Osteoblast (primary cell): ENCODE measurements at regions not wholly inside any gene's neighbourhood (a gene's known extent, or its start where the extent isn't known, plus 50 kb on each side); places are given as distances from the start of the nearest gene placed in this dataset.
"Not testable (repeated sequence)": the region's sequence is repeated elsewhere in the genome, so short reads cannot be mapped to it uniquely, and the experiment has no call there.

Experiments used
- DNase-seq: peaks from one replicate; pipeline ENCODE4 v3.0.0; 2011; ENCODE audit warnings: low spot score, mixed read lengths; ENCODE audit not compliant: insufficient read length; ENCODE audit errors: missing footprints
- H2AFZ ChIP-seq: 2 replicates; pipeline ENCODE4 v1.6.0; 2011; ENCODE audit warnings: mild to moderate bottlenecking, low read length
- H3K27ac ChIP-seq: 2 replicates; pipeline ENCODE4 v1.5.1; 2011; ENCODE audit warnings: mild to moderate bottlenecking, low read depth, low read length, moderate library complexity
- H3K27me3 ChIP-seq: 2 replicates; pipeline ENCODE4 v1.6.0; 2012; ENCODE audit warnings: mild to moderate bottlenecking, control low read depth, inconsistent platforms, low read length, moderate library complexity; ENCODE audit not compliant: insufficient read depth
- H3K36me3 ChIP-seq: 2 replicates; pipeline ENCODE4 v1.5.1; 2011; ENCODE audit warnings: mild to moderate bottlenecking, low read length, control low read depth, moderate library complexity; ENCODE audit not compliant: insufficient read depth
- H3K4me1 ChIP-seq: 2 replicates; pipeline ENCODE4 v1.5.1; 2011; ENCODE audit warnings: mild to moderate bottlenecking, low read length, control low read depth, moderate library complexity; ENCODE audit not compliant: insufficient read depth
- H3K4me2 ChIP-seq: 2 replicates; pipeline ENCODE4 v1.6.0; 2011; ENCODE audit warnings: mild to moderate bottlenecking, low read length; ENCODE audit not compliant: insufficient read depth
- H3K4me3 ChIP-seq: fragments of 200-600 bp; sonication (generic); 3 replicates; pipeline ENCODE4 v1.5.1; 2012; ENCODE audit warnings: mild to moderate bottlenecking, low read length, inconsistent platforms; ENCODE audit not compliant: insufficient read depth
- H3K79me2 ChIP-seq: 2 replicates; pipeline ENCODE4 v1.6.0; 2012; ENCODE audit warnings: mild to moderate bottlenecking, low read length, control low read depth, inconsistent platforms; ENCODE audit not compliant: insufficient read depth
- H3K9me3 ChIP-seq: 2 replicates; pipeline ENCODE4 v1.5.1; 2011; ENCODE audit warnings: low read depth, low read length, control low read depth
- H4K20me1 ChIP-seq: 2 replicates; pipeline ENCODE4 v1.6.0; 2012; ENCODE audit warnings: mild to moderate bottlenecking, low read length, control low read depth; ENCODE audit not compliant: insufficient read depth

DNA sequence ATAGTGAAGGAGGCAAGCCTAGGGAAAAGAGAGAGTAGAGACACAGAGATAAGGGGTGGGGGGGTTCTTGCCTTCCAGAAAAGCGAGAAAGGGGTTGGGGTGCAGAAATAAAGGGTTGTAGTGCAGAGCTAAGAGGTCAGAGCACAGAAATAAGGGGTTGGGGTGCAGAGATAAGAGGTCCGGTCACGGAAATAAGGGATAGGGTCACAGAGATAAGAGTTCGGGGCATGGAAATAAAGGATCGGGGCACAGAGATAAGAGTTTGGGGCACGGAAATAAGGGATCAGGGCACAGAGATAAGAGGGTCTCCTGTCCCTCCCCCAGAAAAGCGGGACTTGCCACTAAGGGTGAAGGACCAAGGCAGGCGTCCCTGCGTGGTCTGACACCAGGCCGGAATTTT lies 222.0 kb downstream of the OTOP1 start:
- not testable (repeated sequence) for H3K4me3 ChIP-seq, H2AFZ ChIP-seq, DNase-seq, H3K27me3 ChIP-seq, H3K79me2 ChIP-seq, H3K36me3 ChIP-seq, H3K9me3 ChIP-seq, H3K4me2 ChIP-seq, H3K27ac ChIP-seq, H3K4me1 ChIP-seq, H4K20me1 ChIP-seq

GRCh38 chr4:4006356-4006755 lies 220.4 kb downstream of the OTOP1 start:
- H3K27ac ChIP-seq, H3K4me2 ChIP-seq, DNase-seq, H3K4me1 ChIP-seq, H3K4me3 ChIP-seq, H3K79me2 ChIP-seq, H3K27me3 ChIP-seq, H4K20me1 ChIP-seq, H3K36me3 ChIP-seq, H3K9me3 ChIP-seq, H2AFZ ChIP-seq: not testable (repeated sequence)

DNA sequence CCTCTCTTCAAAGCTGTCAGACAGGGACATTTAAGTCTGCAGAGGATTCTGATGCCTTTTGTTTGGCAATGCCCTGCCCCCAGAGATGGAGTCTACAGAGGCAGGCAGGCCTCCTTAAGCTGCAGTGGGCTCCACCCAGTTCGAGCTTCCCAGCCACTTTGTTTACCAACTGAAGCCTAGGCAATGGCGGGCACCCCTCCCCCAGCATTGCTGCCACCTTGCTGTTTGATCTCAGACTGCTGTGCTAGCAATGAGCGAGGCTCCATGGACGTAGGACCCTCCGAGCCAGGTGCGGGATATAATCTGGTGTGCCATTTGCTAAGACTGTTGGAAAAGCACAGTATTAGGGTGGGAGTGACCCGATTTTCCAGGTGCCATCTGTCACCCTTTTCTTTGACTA lies 207.7 kb downstream of the OTOP1 start:
- DNase-seq, H4K20me1 ChIP-seq, H3K4me1 ChIP-seq, H3K79me2 ChIP-seq, H3K4me3 ChIP-seq, H3K4me2 ChIP-seq, H3K9me3 ChIP-seq, H3K36me3 ChIP-seq, H3K27me3 ChIP-seq, H2AFZ ChIP-seq, H3K27ac ChIP-seq: not testable (repeated sequence)

DNA sequence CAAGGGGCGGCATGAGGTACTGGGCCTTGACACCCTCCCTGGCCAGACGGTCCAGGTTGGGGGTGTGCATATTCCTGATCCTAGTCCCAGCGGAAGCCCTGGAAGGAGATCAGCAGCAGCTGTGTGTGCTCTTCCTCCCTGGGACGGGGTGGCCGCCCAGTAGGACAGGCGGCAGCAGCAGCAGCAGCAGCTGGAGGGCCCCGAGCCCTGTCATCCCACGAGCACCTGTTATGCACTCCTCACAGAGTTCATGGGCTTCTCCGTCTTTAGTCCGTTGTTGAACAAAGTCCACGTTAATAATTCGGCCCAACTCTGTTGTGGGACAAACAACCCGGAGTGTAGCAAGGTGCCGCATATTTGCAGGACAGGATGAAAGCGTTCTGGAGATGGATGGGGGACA lies 205.6 kb downstream of the OTOP1 start:
- H3K4me3 ChIP-seq, H3K36me3 ChIP-seq, DNase-seq, H3K4me1 ChIP-seq, H3K27me3 ChIP-seq, H3K79me2 ChIP-seq, H3K4me2 ChIP-seq, H3K9me3 ChIP-seq, H3K27ac ChIP-seq, H4K20me1 ChIP-seq, H2AFZ ChIP-seq: not testable (repeated sequence)

DNA sequence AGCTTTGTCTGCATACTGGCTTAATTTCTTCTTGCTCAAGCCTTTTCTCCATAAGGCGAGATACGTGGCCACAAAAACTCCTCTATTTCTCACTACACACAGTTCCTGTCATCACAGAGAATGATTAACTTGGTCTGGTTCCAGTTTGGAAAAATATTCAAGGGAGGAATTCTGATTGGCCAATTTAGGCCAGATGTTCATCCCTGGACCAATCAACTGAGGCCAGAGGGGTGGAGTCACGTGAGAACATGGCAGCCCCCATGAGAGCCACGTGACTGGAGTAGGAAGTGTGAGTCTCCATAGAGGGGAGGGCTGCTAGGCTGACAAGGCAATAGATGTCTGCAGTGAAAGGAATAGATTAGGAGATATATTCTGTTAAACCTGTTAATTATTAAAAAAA lies 200.0 kb downstream of the OTOP1 start:
- H3K27me3 ChIP-seq, H3K27ac ChIP-seq, H4K20me1 ChIP-seq, H3K4me1 ChIP-seq, H3K4me3 ChIP-seq, H3K36me3 ChIP-seq, H3K4me2 ChIP-seq, H3K9me3 ChIP-seq, H3K79me2 ChIP-seq, DNase-seq, H2AFZ ChIP-seq: not testable (repeated sequence)

GRCh38 chr4:4028752-4029151 lies 198.0 kb downstream of the OTOP1 start:
- not testable (repeated sequence) for DNase-seq, H4K20me1 ChIP-seq

GRCh38 chr4:4030509-4030908 lies 196.2 kb downstream of the OTOP1 start:
- not testable (repeated sequence) for H3K9me3 ChIP-seq

More at GRCh38 chr4:4028752-4029151, 198.0 kb downstream of the OTOP1 start:
- H3K79me2 ChIP-seq, H3K4me3 ChIP-seq, H3K4me2 ChIP-seq, H3K9me3 ChIP-seq, H3K36me3 ChIP-seq, H3K27me3 ChIP-seq, H2AFZ ChIP-seq, H3K27ac ChIP-seq, H3K4me1 ChIP-seq: not testable (repeated sequence)

DNA sequence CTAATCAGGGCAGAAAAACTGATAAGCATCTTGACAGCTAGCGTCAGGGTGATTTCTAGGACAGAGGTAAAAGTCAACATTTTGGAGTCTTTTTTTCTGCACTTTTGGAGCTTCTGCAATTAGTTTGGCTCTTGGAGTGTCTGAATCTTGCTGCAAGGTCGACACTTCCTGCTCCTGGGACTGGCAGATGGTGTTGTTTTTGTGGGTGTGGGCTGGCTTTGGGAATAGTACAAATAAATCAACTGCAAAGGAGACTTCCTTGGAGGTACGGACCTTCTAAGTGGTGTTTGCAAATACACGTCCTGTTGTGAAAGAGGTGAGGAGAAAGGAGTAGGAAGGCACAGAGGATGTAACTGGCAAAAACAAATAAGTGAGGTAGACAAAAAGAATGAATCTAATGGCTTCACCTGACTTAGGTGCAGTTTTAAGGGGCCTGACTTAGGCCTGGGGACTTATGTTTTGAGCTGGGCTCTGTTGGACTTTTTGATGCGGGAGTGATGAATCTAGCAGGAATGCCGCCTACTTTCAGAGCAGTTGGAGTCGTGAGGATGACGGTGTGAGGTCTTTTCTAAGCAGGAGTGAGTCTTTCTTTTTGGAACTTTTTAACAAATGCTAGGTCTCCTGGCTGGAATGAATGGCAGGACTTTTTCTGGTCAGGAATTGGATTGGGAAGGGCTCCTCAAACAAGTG lies 195.1 kb downstream of the OTOP1 start:
- not testable (repeated sequence) for H3K4me2 ChIP-seq, H3K9me3 ChIP-seq, H3K79me2 ChIP-seq, DNase-seq, H3K27me3 ChIP-seq, H3K4me1 ChIP-seq, H3K4me3 ChIP-seq, H2AFZ ChIP-seq, H3K36me3 ChIP-seq, H4K20me1 ChIP-seq, H3K27ac ChIP-seq

More at GRCh38 chr4:4030509-4030908, 196.2 kb downstream of the OTOP1 start:
- H3K4me3 ChIP-seq, H3K79me2 ChIP-seq, H3K36me3 ChIP-seq, H3K27ac ChIP-seq, H4K20me1 ChIP-seq, H3K27me3 ChIP-seq, DNase-seq, H3K4me2 ChIP-seq, H3K4me1 ChIP-seq, H2AFZ ChIP-seq: not testable (repeated sequence)

- H3K36me3 ChIP-seq, H4K20me1 ChIP-seq, H3K27ac ChIP-seq, H3K4me2 ChIP-seq, DNase-seq, H3K27me3 ChIP-seq, H3K4me1 ChIP-seq, H2AFZ ChIP-seq, H3K79me2 ChIP-seq, H3K4me3 ChIP-seq, H3K9me3 ChIP-seq: not testable (repeated sequence)
Observed at GRCh38 chr4:4032364-4032763, 194.4 kb downstream of the OTOP1 start.
